GM18951 (cell line): ENCODE measurements at regions not wholly inside any gene's neighbourhood (a gene's known extent, or its start where the extent isn't known, plus 50 kb on each side); places are given as distances from the start of the nearest gene placed in this dataset.
"Not testable (repeated sequence)": the region's sequence is repeated elsewhere in the genome, so short reads cannot be mapped to it uniquely, and the experiment has no call there.

ENCODE experiments used
- POLR2A ChIP-seq: IDR thresholded peaks from 4 replicates; pipeline ENCODE4 v1.6.1; 2011; ENCODE audit warnings: mild to moderate bottlenecking; ENCODE audit not compliant: insufficient read length, insufficient read depth; ENCODE audit errors: extremely low read depth
- in situ Hi-C: fragments of 300-500 bp; cut with MboI; formaldehyde crosslinking; loops from one replicate; pipeline ENCODE4 v1.12.0; 2022; ENCODE audit warnings: low sequenced_read_pairs, mixed read lengths, inconsistent platforms; ENCODE audit not compliant: unreplicated experiment

- TF ChIP-seq POLR2A, result no peak
- in situ Hi-C loops, result no loop called here
Measured at GRCh38 chr1:221040691-221041285, 161.5 kb downstream of the HLX start.

- in situ Hi-C loops, result no loop called here
- no peak for TF ChIP-seq POLR2A
Measured at GRCh38 chr1:221044538-221044937, 165.3 kb downstream of the HLX start.

DNA sequence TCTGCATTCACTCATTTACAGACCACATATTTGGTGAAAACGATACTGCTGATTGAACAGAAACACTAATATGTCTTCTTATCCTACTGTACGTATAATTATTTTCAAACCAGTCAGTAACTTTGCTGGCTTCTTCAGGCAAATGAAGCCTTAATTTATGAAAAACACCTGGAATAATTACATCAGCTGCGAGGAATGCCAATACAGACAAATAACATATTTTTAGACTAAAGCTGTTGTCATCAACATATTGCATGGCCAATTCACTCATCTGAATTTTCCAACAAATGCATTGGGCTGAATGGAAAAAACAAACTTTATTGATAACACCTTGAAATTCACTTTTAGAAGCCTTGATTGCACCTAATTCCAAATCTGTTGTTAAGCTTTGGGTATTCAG, 165.9 kb downstream of the HLX start:
- in situ Hi-C loops, result no loop called here
- no peak for TF ChIP-seq POLR2A

DNA sequence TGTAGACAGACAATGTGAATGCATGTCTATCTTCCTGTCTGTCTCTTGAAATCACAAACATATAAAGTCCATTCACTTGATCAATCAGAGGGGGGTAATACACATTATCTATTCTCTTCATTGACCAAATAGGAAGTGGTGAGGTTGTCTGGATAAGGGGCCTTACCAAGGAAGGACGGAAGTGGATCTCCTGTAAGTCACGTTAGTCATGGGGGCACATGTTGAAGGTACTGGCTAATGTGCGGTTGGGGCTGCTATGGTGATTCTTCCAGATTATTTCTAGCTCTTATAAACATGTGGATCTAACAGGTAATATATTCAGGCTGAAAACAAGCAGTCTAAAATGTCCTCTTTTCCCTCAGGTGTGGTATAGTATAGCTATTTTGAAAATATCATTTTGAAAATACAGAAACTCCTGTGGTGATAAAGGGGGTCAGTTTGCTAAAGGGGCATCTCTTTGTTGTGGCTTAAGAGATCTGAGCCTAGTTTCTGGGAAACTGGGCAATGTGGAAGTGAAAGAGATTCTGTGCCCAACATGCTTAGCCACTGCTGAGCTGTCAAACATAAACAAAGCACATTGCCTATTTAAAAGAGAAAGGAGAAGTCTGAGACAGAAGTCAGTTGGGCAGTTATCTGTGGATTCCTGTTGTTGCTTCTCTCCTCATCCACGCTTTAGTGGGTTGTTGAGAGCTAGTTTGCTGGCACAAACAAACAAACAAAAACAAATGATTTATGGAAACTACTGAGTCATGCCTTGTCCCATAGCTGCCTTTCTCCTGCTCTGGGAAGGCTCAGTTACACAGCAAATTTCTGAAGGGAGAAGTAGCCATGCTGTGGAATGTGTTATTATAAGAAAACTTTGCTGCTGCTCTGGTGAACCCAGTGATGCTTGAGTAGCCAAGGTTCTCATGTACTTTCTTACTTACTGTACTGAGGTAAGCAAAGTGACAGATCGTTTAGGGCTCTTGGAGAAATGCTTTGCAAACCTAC, 166.9 kb downstream of the HLX start:
- in situ Hi-C loops, result no loop called here
- TF ChIP-seq POLR2A, result no peak

DNA sequence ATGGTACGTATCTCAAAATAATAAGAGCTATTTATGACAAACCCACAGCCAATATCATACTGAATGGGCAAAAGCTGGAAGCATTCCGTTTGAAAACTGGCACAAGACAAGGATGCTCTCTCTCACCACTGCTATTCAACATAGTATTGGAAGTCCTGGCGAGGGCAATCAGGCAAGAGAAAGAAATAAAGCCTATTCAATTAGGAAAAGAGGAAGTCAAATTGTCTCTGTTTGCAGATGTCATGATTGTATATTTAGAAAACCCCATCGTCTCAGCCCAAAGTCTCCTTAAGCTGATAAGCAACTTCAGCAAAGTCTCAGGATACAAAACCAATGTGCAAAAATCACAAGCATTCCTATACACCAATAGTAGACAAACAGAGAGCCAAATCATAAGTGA, 172.1 kb downstream of the HLX start:
- in situ Hi-C loops, result not testable (repeated sequence)

DNA sequence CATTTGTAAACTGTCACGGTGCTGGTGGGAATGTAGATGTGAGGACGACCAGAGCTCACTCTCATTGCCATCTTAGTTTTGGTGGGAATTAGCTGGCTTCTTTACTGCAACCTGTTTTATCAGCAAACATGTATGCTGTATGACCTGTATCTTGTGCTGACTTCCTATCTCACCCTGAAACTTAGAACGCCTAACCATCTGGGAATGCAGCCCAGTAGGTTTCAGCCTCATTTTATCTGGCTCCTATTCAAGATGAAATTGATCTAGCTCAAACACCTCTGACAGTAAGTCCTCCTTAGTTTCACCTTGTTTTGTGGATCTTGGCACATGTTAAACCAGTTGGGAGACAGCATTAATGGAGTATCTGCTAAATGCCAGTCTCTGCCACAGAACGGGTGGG, 174.6 kb downstream of the HLX start:
- no peak for TF ChIP-seq POLR2A
- in situ Hi-C loops, result no loop called here

DNA sequence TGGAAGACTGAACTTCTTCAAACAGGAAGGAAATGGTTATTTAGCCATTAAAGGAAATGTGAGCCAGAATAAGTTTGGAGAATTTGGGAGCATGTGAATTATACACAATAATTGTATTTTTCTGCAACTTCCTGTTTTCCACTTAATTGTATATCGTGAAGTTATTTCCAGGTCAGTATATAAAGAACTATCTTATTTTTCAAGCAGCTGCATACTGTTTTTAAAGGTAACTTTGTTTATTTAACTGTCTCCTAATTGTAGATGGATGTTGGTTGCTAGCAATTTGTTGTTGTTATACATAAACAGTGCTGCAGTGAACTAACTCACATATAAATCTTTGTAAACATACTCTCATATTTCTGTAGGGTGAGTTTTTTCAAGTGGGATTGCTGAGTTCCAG, 180.3 kb downstream of the HLX start:
- no peak for TF ChIP-seq POLR2A
- in situ Hi-C loops, result no loop called here

DNA sequence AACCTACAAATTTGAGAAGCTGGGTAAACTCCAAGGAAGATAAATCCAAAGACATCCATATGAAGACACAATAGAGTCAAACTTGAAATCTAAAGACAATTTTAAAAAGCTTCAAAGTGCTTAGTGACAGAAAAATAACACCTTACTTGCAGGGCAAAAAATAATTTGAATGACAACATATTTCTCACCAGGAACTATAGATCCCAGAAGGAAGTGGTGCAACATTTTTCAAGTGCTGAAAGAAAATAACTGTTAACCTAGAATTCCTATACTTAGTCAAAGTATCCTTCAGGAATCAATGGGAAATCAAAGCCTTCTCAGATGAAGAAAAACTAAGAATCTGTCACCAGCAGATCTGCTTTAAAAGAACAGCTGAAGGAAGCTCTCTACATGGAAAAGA, 184.4 kb downstream of the HLX start:
- no peak for TF ChIP-seq POLR2A
- in situ Hi-C loops, result no loop called here

GRCh38 chr1:221066351-221067001, 187.2 kb downstream of the HLX start:
- no peak for TF ChIP-seq POLR2A
- in situ Hi-C loops, result no loop called here

DNA sequence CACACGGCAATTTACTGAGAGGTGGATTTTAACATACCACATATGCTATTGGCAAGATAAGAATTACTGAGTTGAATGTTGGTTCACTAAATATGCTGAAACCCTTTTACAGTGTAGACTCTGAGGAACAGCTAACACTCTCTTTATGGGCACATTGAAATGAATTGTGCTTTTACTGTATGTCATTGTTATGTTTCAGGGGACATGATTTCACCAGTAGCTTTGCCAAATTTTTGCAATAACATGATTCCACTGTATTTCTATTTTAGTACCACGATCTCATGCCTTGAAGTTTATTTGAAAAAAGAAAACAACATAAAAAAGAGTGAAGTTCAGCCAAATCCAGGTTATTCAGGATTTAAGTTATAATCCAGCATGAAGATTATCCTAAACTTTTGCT, 188.5 kb downstream of the HLX start:
- in situ Hi-C loops, result no loop called here
- no peak for TF ChIP-seq POLR2A

DNA sequence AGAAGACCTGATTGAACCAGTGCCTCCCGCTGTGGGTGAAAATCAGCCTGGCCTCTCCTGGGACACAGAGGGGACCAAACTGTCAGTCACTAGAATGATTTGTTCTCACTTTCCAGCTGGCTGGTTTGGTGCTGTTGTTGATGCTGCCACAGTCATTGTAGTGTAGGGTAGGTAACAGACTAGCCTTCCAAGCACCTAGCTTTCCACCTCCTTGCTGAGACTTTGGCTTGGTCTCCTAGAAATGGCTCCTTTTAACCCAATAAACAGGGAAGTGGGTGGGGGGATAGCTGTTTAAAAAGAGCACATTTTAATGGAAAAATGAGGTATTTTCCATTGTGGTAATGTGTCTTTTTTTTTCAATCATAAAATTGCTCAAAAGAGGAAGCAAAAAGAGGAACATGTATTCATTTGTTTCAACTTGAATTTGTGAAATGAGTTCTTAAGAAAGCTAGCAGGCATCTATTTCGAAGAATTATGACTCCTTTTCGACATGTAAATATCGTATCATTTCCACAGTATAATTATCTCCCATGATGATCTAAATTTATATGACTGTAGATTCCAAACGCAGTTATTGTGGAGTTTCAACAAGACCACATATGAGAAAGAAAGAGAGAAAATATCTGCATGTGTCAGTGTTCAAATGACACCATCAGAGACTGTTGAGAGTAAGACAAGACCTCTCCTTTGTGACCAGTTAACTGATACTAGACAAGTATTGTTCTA, 190.1 kb downstream of the HLX start:
- TF ChIP-seq POLR2A, result no peak
- in situ Hi-C loops, result no loop called here

GRCh38 chr1:221069986-221070385, 190.7 kb downstream of the HLX start:
- in situ Hi-C loops, result no loop called here
- TF ChIP-seq POLR2A, result no peak

GRCh38 chr1:221071777-221072176, 192.5 kb downstream of the HLX start:
- TF ChIP-seq POLR2A, result no peak
- in situ Hi-C loops, result no loop called here
